DND-41 (cell line): ENCODE measurements at regions not wholly inside any gene's neighbourhood (a gene's known extent, or its start where the extent isn't known, plus 50 kb on each side); places are given as distances from the start of the nearest gene placed in this dataset.

ENCODE experiments used
- ATAC-seq: fragments of 200-7000 bp; cut with Tn5 transposase; 3 replicates; pipeline ENCODE4 v1.9.1; 2021; ENCODE audit warnings: low read depth; ENCODE audit not compliant: insufficient read depth
- DNase-seq: peaks from one replicate; pipeline ENCODE4 v3.0.0-alpha.2; 2020
- H2AFZ ChIP-seq: 2 replicates; pipeline ENCODE4 v1.6.0; 2012; ENCODE audit warnings: low read depth, low read length
- H3K27ac ChIP-seq: 2 replicates; pipeline ENCODE4 v1.5.1; 2012; ENCODE audit warnings: low read length, inconsistent platforms
- H3K27me3 ChIP-seq: fragments of 200-600 bp; sonication (generic); 2 replicates; pipeline ENCODE4 v1.6.0; 2012; ENCODE audit warnings: low read length, mild to moderate bottlenecking, inconsistent platforms; ENCODE audit not compliant: insufficient read depth, poor library complexity
- H3K36me3 ChIP-seq: 2 replicates; pipeline ENCODE4 v1.5.1; 2012; ENCODE audit warnings: low read length, inconsistent platforms; ENCODE audit not compliant: insufficient read depth
- H3K4me1 ChIP-seq: 2 replicates; pipeline ENCODE4 v1.5.1; 2012; ENCODE audit warnings: mild to moderate bottlenecking, low read length; ENCODE audit not compliant: insufficient read depth
- H3K4me2 ChIP-seq: 2 replicates; pipeline ENCODE4 v1.6.0; 2012; ENCODE audit warnings: mild to moderate bottlenecking, moderate library complexity, low read length, inconsistent platforms; ENCODE audit not compliant: insufficient read depth
- H3K4me3 ChIP-seq, 2 experiments: fragments of 200-600 bp in 1 of 2; shearing (Covaris generic) in 1 of 2; 2 replicates each; pipeline ENCODE4 v1.5.1; 2012 to 2016; ENCODE audit warnings: inconsistent platforms in 2 of 2, low read length in 2 of 2, mild to moderate bottlenecking in 2 of 2, low read depth in 1 of 2, moderate library complexity in 1 of 2
- H3K79me2 ChIP-seq: 2 replicates; pipeline ENCODE4 v1.6.0; 2012; ENCODE audit warnings: low read length, inconsistent platforms; ENCODE audit not compliant: insufficient read depth
- H3K9ac ChIP-seq: 2 replicates; pipeline ENCODE4 v1.6.0; 2012; ENCODE audit warnings: low read depth, mild to moderate bottlenecking, inconsistent platforms, low read length, moderate library complexity
- H3K9me3 ChIP-seq: 2 replicates; pipeline ENCODE4 v1.5.1; 2012; ENCODE audit warnings: low read length, moderate library complexity, mild to moderate bottlenecking, inconsistent platforms; ENCODE audit not compliant: insufficient read depth, severe bottlenecking
- H4K20me1 ChIP-seq: 2 replicates; pipeline ENCODE4 v1.6.0; 2012; ENCODE audit warnings: low read length; ENCODE audit not compliant: insufficient read depth
- CTCF ChIP-seq: IDR thresholded peaks from 2 replicates; pipeline ENCODE4 v1.5.1; 2012; ENCODE audit warnings: borderline replicate concordance, low read length, moderate library complexity, mild to moderate bottlenecking; ENCODE audit not compliant: poor library complexity, severe bottlenecking; ENCODE audit errors: extremely low read depth
- EZH2 ChIP-seq: IDR thresholded peaks from 3 replicates; pipeline ENCODE4 v1.6.1; 2012; ENCODE audit warnings: borderline replicate concordance, low read depth, mild to moderate bottlenecking, moderate library complexity, low read length, inconsistent platforms; ENCODE audit not compliant: severe bottlenecking

- DNase-seq (no peak), ATAC-seq (no peak)
- TF ChIP-seq EZH2 (no peak), CTCF (no peak)
- H3K27ac ChIP-seq = no peak overlapping the region
- H3K79me2 ChIP-seq = no peaks in the 10 kb centered on the region
- H3K9me3 ChIP-seq = no peaks in the 10 kb centered on the region
- no peak overlapping the region for H2AFZ ChIP-seq
- no peaks in the 10 kb centered on the region for H3K36me3 ChIP-seq
- no peak overlapping the region for H3K4me2 ChIP-seq
- H3K27me3 ChIP-seq = no peaks in the 10 kb centered on the region
- no peak overlapping the region for H3K4me3 ChIP-seq
- H4K20me1 ChIP-seq = no peaks in the 10 kb centered on the region
- peaks cover 15% of the 10 kb centered on the region for H3K4me1 ChIP-seq
- H3K9ac ChIP-seq = no peak overlapping the region
Observed at GRCh38 chr4:56286763-56287162, 100.5 kb downstream of the AASDH start.

GRCh38 chr4:56283375-56283774 lies 103.9 kb downstream of the AASDH start:
- Histone ChIP-seq H2AFZ (no peak overlapping the region), H3K9ac (no peak overlapping the region), H4K20me1 (no peaks in the 10 kb centered on the region), H3K79me2 (no peaks in the 10 kb centered on the region), H3K36me3 (no peaks in the 10 kb centered on the region), H3K4me3 (no peak overlapping the region), H3K27ac (no peak overlapping the region), H3K9me3 (no peaks in the 10 kb centered on the region), H3K4me1 (no peaks in the 10 kb centered on the region), H3K4me2 (no peak overlapping the region), H3K27me3 (no peaks in the 10 kb centered on the region)
- no peak for DNase-seq
- TF ChIP-seq EZH2 (no peak), CTCF (no peak)
- no peak for ATAC-seq

- no peaks in the 10 kb centered on the region for H3K79me2 ChIP-seq
- TF ChIP-seq EZH2 (no peak), CTCF (no peak)
- no peaks in the 10 kb centered on the region for H3K36me3 ChIP-seq
- H3K9ac ChIP-seq = no peak overlapping the region
- no peak for DNase-seq
- H3K9me3 ChIP-seq = no peaks in the 10 kb centered on the region
- H2AFZ ChIP-seq = no peak overlapping the region
- no peaks in the 10 kb centered on the region for H4K20me1 ChIP-seq
- H3K4me2 ChIP-seq = no peak overlapping the region
- H3K27me3 ChIP-seq = no peaks in the 10 kb centered on the region
- ATAC-seq = no peak
- H3K27ac ChIP-seq = no peak overlapping the region
- no peaks in the 10 kb centered on the region for H3K4me1 ChIP-seq
- no peak overlapping the region for H3K4me3 ChIP-seq
Observed at GRCh38 chr4:56282004-56282403, 105.3 kb downstream of the AASDH start.

- peaks cover 4% of the 10 kb centered on the region for H3K27me3 ChIP-seq
- no peaks in the 10 kb centered on the region for H3K36me3 ChIP-seq
- H4K20me1 ChIP-seq = no peaks in the 10 kb centered on the region
- no peak for ATAC-seq
- no peaks in the 10 kb centered on the region for H3K9me3 ChIP-seq
- TF ChIP-seq EZH2 (no peak), CTCF (no peak)
- DNase-seq = no peak
- no peak overlapping the region for H3K27ac ChIP-seq
- no peaks in the 10 kb centered on the region for H3K4me1 ChIP-seq
- no peaks in the 10 kb centered on the region for H3K79me2 ChIP-seq
- no peak overlapping the region for H3K9ac ChIP-seq
- no peak overlapping the region for H3K4me3 ChIP-seq
- no peak overlapping the region for H2AFZ ChIP-seq
- H3K4me2 ChIP-seq = no peak overlapping the region
Observed at GRCh38 chr4:56276547-56276946, 110.7 kb downstream of the AASDH start.
